Esophagus squamous epithelium (tissue), 4 donors: ENCODE measurements at regions not wholly inside any gene's neighbourhood (a gene's known extent, or its start where the extent isn't known, plus 50 kb on each side); places are given as distances from the start of the nearest gene placed in this dataset.

Experiments
- POLR2A ChIP-seq, 4 donors: fragments of 450-650 bp; IDR thresholded peaks; one replicate each; pipeline ENCODE4 v1.6.1; 2017; ENCODE audit warnings: antibody characterized with exemption in 4 of 4, mild to moderate bottlenecking in 4 of 4, moderate library complexity in 3 of 4
- TF ChIP-seq, protein P1 (sequence below), 6 experiments: fragments of 450-650 bp in 4 of 6; fragments of 200-600 bp in 2 of 6; sonication (generic) in 2 of 6; IDR thresholded peaks; one replicate each; pipeline ENCODE4 v1.5.1; 2016 to 2019; ENCODE audit warnings: antibody characterized with exemption in 6 of 6, mild to moderate bottlenecking in 4 of 6, moderate library complexity in 4 of 6

DNA sequence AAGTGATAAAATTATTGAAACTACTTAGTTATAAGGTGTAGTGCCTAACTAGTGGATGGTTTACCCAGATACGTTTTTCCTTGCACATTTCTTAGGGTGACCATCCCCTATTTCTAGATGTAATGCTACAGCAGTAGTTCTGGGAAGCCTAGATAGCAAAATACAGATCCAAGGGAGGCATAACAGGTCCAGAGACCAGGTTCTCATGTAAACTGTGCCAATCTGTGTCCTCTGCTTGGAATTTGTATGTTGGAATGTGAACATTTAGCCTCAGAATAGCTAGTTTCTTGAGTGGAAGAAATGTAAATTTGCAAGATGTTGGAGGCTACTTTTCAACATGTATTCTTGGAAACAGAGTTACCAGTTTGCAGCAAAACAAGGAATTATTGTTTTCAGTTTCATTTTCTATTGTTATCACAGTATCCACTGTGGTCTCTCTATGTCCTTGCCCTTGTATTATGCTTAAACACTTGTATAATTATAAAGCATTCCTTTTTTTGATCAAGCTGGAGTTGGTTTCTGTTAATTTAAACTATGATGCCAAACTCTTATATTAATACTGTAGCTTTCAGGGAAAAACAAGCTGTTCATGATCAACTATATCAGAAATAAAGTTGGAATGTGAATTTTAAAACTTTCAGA is 102.0 kb upstream of the BRINP3 start:
- TF ChIP-seq, protein P1, sequence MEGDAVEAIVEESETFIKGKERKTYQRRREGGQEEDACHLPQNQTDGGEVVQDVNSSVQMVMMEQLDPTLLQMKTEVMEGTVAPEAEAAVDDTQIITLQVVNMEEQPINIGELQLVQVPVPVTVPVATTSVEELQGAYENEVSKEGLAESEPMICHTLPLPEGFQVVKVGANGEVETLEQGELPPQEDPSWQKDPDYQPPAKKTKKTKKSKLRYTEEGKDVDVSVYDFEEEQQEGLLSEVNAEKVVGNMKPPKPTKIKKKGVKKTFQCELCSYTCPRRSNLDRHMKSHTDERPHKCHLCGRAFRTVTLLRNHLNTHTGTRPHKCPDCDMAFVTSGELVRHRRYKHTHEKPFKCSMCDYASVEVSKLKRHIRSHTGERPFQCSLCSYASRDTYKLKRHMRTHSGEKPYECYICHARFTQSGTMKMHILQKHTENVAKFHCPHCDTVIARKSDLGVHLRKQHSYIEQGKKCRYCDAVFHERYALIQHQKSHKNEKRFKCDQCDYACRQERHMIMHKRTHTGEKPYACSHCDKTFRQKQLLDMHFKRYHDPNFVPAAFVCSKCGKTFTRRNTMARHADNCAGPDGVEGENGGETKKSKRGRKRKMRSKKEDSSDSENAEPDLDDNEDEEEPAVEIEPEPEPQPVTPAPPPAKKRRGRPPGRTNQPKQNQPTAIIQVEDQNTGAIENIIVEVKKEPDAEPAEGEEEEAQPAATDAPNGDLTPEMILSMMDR (IDR thresholded peaks at IDR 0.05) = no peak
- TF ChIP-seq POLR2A (IDR thresholded peaks at IDR 0.05) = no peak
